ENCODE measurements at regions not wholly inside any gene's neighbourhood (a gene's known extent, or its start where the extent isn't known, plus 50 kb on each side); places are given as distances from the start of the nearest gene placed in this dataset.
"Not testable (repeated sequence)": the region's sequence is repeated elsewhere in the genome, so short reads cannot be mapped to it uniquely, and the experiment has no call there.

GRCh38 chr2:89795530-89795929, 1104.1 kb downstream of the RPIA start:
- TF ChIP-seq CTCF (IDR thresholded peaks at IDR 0.05; ENCODE audit: insufficient read depth, low read depth, low read length); EZH2 (IDR thresholded peaks at IDR 0.05; ENCODE audit: insufficient read depth, low read length): not testable (repeated sequence)
